Amniotic stem cell (primary cell): ENCODE measurements at regions not wholly inside any gene's neighbourhood (a gene's known extent, or its start where the extent isn't known, plus 50 kb on each side); places are given as distances from the start of the nearest gene placed in this dataset.

Experiments
- DNase-seq: peaks from one replicate; lab custom pipeline; 2025; lab: John Stamatoyannopoulos, UW

DNA sequence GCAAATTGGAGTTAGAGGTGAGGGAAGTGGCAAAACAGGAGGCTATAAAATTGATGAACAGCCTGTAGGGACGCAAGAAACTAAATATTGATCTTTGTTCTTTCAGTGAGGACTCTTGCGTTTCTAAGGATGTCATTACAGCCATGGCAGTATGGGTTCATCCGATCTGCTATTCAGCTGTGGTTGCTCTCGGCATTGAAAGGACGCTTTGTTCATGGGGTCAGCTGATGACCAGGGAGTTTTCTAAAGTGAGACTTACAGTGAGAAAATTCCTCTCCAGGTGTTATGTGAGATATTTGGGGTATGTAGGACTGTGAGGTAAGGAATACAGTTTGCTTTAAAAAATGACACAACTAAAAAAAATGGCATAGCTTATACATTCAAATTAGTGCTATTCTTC, 52.7 kb upstream of the PELI1 start:
- DNase-seq, result no peak

DNA sequence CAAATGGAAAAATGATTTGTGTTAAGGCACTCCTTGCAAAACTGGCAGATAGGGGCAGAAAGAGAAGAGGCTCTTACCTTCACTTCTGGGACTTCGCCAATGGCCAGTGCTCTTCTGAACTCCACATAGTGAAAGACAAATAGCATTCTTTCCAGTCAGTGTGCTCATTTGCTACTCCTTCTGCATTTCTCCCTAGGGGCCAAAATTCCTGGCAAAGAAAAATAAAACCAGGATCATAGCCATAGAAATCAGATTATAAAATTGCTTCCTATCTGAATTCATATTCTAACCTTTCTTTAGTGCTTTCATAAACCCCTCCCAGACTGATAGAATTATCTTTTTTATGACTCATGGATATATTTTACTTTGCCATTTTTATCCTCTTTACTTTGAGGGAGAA, 56.9 kb upstream of the PELI1 start:
- DNase-seq, result no peak

DNA sequence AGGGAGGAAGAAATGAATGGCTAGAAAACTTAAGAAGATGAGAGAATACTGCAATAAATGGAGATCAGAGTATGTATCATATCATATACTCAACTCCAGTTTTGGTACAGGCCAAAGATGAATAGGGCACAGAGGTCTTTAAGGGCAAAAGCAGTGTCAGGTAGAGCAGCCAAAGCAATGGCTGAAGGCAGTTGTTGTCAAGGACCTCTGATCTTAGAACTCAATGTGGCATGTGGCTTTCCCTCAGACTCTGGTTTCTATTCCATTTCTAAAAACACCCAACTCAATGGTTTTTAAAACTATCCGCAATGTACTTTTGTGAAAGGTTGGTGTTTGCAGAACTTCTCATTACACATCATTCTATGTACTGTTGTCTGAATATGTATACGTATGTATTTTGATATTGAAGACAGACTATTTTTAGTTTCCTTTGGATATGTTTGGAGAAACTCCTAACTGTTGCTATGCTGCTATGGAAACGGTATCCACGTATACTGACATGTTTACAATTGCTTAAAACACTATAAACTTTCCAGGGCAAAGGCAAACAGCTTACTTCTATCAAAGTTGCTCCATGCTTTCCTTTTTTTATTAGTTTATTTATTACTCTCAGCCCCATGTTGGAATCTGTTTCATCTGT, 58.1 kb upstream of the PELI1 start:
- DNase-seq, result no peak

DNA sequence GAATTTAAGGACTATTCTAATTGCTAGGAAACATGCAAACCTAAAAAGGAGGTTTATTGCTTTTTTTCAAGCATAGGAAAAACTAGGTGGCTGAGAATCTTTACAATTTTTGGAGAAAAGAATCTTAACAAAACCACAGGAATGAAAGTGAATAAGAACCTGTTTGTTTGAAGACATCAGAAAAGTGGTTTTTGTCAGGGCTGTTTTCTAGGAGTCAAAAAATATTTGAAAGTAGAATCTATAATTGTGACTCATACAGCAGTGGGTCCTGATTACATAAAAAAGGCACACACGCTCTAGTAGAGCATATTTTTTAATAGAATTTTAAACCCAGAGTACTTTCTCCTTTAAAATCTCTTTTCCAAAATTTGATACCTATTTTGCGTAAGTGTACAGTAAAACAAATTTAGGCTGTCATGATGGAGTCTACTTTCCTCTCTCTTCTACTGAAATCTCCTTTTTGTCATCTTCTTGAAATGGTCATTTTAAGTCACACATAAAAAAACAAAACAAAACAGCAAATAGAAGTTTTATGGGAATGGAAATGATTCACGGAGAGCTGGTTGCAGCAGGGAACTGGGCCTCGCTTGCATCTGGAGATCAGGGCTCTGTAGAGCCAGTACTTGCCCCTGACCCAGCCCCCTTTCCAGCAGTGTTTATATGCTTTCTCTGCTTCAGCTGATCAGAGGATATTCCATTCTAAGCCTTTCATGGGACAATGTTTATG, 59.1 kb upstream of the PELI1 start:
- no peak for DNase-seq

DNA sequence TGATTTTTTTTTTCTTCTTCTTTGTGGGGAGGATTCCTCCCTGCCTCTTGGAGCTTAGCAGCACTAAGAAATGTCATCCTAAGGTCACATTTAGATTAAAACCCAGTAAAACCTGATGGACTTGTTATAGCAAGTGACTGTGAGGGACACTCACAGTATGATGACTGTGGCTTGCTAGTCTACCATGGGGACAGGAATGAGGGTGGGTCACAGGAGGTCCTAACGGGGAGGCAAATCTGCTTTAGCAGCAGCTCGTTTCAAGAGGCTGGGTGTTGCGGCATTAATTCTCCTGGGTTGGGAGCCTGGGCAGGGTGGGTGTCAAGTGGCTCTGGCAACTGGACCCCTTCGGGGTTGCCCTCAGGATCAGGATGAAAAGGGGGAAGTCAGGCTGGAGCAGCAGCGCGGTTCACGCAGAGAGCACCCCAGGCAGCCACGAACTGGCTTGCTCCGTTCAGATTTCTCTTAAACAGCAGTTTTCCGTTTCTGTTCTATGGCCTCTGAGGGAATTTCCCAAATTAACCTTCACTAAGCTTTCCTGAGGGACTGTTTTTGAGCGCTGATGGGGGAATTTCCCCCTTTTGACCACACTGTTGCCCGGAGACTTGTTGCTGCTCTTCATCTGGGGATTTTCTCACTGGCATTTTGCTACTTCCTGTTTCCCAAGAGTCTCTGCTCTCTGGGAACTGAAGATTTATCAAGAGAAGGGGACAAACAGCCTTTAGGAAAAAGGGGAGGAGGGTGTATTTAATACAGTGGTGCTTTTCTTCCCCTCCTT, 59.8 kb upstream of the PELI1 start:
- DNase-seq, result no peak

DNA sequence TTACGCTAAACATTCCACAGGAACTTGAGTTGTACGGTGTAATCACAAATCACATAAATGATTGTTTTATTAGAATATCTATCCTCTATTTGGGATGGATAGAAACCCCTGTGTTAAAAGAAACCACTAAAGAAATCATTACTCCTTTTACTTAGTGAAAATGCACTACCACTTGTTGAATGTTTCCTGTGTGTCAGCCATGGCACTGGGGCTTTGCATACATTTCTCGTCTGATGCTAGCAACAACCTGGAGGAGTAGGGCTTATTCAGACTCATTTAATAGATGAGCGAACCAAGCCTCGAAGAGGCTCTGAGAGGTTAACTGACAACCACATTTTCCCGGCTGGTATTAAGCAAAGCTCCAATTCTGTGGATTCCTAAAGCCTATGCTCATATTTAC, 60.5 kb upstream of the PELI1 start:
- DNase-seq, result no peak

DNA sequence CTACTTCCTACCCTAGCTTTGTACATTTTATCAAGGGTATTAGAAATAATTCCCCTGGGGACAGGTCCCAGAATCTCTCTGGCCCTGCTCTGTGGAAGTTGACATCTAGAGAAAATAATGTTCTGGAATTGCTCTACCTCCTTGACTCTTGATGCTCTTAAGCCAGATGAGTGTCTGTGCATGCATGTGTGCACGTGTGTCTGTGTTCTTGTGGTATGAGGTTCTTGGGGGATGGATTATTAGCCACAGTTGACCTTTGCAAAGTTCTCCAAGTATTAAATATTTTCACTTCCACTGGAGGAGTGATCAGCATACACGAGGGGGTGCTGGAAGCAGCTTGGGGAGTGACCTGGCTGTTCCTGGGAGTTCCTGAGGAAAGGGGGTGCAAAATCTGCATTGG, 61.2 kb upstream of the PELI1 start:
- DNase-seq, result no peak

DNA sequence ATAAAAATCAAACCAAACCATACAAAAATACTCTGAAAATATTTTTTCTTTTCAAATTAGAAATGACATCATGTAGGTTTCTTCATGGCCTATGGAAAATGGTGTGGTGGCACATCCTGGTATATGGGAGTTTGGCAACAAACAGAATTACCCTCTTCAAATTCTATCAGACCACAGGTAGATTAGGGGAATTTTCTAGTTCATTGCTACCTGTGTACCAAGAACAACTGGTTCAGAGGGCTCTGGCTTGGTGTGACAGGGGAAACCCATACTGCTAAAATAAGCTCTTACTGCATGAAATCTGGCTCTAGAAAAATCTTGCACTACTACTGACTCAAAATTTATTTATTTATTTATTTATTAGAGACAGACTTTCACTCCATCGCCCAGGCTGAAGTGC, 63.4 kb upstream of the PELI1 start:
- DNase-seq, result no peak

DNA sequence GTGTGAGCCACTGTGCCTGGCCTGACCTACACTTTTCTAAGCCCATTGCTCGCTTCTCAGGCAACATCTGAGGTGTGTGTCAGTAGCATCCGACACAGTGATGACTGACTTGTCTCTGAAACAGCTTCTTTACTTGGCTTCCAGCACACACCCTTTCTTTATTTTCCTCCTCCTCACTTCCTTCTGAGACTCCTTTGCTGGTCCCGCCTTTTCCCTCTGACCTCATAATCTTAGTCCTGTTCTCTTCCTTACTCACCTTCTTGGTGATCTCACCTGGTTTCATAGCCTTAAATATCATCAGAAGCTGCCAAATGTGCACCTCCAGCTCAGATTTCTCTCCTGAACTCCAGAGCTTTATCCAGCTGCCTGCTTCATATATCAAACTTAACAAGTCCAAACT, 66.6 kb upstream of the PELI1 start:
- no peak for DNase-seq

DNA sequence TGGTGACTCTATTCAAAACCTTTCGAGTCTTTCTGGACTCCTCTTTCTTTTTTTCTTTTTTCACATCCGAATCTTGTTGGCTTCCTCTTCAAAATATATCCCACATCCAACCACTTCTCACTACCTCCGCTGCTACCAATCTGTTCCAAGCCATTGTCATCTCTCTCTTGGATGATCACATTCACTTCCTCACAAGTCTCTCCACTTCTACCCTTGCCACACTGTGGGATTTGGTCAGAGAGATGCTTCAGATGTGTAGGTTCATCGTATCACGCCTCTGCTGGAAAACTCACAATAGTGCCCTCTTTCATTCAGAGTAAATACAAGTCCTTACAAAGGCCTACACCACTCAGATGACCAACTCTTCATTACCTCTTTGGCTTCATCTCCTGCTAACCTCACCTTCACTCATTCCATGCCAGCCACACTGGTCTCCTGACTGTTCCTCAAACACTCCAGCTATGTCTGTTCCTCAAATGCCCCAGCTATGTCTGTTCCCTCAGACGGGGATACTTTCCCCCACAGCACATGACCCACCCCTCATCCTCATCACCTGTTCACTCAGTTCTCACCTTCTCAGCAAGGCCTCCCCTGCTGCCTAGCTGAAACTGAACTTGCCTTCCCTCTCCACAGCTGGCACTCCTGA, 67.2 kb upstream of the PELI1 start:
- DNase-seq, result no peak

DNA sequence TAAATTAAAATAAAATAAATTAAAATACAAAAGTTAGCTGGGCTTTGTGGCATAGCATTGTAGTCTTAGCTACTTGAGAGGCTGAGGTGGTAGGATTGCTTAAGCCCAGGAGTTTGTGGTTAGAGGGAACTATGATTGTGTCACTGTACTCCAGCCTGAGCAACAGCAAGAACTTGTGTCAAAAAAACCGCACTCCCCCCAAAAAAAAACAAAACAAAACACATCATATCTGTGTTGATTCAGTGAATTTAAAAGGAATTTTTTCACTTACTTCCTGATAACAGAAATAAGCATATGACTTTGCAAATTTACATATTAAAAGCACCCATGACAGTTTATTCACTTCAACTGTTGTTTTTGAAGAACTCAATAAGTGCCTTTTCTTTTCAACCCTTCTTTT, 68.1 kb upstream of the PELI1 start:
- DNase-seq, result no peak

DNA sequence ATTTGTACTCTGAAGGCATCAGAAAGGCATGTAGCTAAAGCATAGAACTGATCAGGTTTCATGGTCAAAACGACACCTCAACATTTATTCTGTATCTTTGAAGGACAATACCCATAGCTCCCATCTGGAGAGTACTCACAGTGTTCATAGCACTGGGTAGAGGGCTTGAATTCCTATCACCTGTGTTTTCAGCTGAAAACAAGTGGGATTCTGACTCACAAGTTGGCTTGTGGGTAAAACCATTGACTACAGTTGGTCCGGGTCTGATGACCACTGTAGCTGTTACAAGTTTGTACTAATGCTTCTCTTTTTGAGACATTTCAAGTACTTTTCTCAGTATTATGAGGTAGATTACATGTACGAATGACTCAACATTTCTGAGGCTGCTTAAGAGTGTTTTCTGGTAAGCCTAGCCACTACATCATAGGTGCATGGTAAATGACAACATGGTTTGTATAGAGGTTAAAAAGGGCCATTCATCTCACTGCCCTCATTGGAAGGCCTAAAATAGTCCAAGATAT, 68.6 kb upstream of the PELI1 start:
- DNase-seq, result no peak

DNA sequence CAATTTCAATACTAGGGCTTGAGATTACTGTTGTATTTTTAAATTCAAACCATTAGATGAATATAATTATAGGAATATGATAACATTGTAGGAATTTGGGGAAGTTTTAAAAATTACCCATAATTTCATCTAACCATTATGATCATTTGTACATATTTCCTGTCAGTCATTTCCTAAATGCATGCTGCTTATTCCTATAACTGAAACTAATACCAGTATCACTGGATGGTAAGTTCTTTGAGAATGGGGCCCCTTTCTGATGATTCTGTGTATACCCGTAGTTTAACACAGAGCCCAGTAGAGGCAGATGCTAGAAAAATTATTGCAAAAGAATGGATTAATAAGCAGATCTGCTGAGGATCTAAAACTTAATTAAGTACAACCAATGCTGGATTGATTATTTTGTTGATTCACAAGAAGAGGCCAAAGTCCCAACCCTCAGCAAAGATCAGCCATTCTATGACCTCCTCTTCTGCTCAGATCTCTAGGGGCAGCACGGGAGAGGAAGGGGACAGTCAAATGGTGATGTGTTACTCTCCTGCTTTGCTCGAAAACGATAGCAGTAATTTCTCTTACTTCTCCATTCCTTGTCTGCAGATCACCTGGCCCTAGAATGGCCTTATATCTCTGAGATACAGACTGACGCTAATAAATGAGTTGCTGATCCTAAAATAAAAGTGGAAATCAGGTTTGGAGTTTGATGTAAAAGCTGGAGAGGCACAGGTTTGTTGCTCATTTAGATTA, 69.5 kb upstream of the PELI1 start:
- DNase-seq, result no peak

DNA sequence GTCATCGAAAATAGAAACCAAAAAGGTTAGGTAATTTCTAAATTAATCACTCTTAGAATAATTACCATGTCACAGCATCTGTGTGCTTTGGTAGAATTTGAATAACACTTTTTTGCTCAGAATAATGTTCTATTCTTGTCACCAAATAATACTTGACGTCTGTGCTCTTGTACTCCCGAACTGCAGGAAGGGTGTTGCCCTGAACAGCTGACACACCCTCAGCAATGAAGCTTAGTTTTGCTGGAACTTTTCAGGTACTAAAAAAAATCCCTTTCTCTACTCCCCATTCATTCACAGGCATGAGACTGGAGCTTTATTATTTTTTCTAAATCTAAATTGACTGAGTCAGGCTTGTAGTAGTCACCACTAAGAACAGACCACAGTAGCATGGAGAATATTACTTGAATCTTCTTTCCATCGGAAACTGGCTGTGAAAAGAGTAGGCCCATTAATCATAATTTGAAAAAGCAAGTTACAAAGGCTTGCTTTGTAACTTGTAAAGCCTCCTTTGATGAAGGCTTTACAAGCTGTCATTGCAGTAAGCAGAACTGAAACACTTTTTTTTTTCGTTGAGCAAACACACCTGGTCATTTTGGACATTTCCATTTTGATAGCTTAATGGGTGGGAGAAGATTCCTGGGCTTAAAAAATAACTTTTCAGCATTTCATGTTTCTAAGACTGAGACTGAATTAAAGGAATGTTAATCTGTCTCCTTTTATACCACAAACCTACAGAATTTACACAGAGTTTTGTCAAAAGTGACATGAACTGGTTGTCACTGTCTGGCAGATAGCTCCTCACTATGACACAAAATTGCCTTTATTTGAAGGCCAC, 70.3 kb upstream of the PELI1 start:
- DNase-seq, result no peak

DNA sequence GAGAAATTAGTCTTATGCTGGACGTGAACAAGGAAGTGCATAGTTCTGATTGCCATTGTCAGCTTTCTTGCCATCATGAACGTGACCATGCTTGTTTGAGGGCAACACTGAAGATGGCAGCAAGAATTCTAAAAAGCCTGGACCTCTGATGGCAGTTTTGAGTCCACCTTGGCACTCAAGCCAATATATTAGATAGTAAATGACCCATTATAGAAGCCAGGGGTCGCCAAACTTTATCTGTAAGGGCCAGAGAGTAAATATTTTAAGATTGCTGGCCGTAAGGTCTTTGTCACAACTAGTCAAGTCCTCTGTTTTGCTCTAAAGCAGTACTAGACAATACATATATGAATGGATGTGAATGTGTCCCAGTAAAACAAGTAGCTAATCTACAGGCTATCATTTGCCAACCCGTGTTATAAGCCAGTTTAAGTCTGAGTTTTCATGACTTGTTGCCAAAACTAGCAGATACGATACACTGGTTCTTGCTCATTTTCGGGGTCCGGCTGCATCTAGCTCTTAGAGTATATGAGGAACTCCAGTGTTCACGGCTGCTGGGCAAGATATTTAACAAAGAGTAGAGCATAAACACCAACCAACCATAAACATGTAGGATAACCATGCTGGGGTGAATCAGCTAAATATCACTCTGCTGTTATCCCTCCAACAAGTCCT, 73.1 kb upstream of the PELI1 start:
- DNase-seq, result no peak

DNA sequence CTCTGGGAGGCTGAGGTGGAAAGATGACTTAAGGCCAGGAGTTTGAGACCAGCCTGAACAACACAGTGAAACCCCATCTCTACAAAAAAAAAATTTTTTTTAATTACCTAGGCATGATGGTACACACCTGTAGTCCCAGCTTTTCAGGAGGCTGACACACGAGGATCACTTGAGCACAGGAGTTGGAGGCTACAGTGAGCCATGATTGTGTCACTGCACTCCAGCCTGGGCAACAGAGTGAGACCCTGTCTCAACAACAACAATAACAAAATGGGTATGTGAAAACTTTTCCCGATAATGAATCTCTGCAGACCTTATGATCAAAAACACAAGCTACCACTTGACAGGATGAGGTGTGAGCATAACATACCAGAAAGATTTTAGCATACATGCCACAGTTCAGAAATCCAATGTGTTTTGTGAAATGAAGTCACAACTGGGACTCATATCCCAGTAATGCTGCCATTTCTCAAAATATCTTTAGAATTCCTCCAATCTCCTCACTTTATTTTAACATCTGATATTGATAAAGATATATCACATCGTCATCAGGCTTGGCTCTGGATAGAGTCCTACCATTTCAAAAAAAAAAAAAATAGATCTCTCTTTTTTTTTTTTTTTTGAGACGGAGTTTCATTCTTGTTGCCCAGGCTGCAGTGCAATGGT, 74.0 kb upstream of the PELI1 start:
- DNase-seq, result no peak

DNA sequence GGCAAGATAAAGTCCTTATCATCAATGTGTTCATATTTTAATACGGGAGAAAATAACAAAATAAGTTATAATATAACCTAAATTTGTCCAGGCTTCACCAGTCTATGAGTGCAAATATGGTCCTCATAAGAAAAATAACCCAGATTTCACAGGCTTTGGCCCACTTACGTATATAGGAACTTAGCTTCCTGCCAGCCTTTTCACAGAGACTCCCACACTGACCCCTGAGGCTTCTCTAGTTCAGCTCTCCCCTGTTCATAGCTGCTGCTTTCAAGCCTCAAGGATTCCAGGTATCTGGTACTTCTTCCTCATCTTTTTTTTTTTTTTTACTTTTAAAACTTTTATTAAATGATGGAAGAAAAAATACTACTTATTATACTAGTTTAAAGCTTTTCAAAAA, 74.9 kb upstream of the PELI1 start:
- no peak for DNase-seq

DNA sequence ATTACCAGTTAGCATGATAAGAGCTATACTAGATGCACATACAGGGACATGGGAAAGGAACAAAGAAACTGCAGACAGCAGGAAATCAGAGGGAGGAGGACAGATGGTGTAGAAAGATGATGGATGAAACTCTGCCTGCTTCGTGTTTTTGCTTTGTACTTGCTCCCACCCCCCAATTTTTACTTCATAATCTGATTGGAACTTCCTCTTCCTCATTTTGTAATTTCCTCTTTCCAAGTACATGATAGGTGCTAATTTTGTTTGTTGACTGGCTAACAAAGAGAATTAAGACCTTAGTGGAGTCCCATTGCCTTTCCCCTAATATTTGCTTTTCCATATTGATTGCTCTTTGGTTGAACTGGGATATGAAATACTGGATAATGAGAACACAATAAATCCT, 76.0 kb upstream of the PELI1 start:
- DNase-seq, result no peak

DNA sequence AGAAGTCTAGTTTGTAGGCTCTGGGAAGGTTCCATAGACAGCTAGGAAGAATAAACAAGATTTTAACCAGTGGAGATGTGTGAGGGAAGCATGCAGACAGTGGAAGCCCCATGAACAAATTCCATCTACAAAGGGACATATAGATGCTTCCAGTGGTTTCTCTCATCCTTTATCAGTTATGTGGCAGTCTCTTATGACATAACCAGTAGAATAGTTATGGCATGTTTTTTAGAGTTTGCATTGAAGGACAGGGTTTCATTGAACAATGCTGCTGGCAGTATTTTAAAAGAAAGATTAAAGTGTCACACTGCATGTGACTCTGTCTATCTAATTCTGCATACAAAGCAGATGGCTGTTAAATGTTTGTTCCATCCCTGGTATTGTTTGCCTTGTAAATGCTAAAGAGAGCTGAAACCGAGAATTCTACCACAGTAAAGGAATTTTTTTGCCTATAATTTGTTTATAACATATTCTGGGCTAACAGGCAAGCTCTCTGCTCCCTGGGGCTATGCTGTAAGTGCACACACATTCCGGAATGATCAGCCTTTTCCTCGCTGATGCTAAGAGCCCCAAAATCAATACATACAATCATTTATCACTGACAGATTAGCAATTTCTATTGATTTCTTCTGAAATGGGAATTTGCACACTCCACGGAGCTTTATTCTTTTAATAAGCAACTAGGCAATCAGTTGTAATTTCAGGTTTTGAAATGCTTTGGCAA, 76.8 kb upstream of the PELI1 start:
- no peak for DNase-seq
